ENCODE measurements at regions not wholly inside any gene's neighbourhood (a gene's known extent, or its start where the extent isn't known, plus 50 kb on each side); places are given as distances from the start of the nearest gene placed in this dataset.

- TF ChIP-seq, protein P1, sequence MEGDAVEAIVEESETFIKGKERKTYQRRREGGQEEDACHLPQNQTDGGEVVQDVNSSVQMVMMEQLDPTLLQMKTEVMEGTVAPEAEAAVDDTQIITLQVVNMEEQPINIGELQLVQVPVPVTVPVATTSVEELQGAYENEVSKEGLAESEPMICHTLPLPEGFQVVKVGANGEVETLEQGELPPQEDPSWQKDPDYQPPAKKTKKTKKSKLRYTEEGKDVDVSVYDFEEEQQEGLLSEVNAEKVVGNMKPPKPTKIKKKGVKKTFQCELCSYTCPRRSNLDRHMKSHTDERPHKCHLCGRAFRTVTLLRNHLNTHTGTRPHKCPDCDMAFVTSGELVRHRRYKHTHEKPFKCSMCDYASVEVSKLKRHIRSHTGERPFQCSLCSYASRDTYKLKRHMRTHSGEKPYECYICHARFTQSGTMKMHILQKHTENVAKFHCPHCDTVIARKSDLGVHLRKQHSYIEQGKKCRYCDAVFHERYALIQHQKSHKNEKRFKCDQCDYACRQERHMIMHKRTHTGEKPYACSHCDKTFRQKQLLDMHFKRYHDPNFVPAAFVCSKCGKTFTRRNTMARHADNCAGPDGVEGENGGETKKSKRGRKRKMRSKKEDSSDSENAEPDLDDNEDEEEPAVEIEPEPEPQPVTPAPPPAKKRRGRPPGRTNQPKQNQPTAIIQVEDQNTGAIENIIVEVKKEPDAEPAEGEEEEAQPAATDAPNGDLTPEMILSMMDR (conservative IDR thresholded peaks at IDR 0.05; ENCODE audit: low read length) = no peak
- no peak for TF ChIP-seq EZH2phosphoT487 (IDR thresholded peaks at IDR 0.05; ENCODE audit: borderline replicate concordance, low read depth, low read length)
These were observed 50.8 kb upstream of the CTPS1 start for GRCh38 chr1:40928699-40929098.

All from OCI-LY7 (cell line).